Esophagus muscularis mucosa (tissue), 4 donors: ENCODE measurements at regions not wholly inside any gene's neighbourhood (a gene's known extent, or its start where the extent isn't known, plus 50 kb on each side); places are given as distances from the start of the nearest gene placed in this dataset.

Experiments
- DNase-seq: peaks from one replicate; pipeline ENCODE4 v3.0.0-alpha.2; 2017; ENCODE audit errors: extremely low spot score
- H3K27ac ChIP-seq, 4 donors: fragments of 200-600 bp; sonication (generic); replicated peaks in 1 of 4; 1 replicate in 3 of 4; 2 replicates in 1 of 4; pipeline ENCODE4 v1.5.1; 2016 to 2019; ENCODE audit warnings: mild to moderate bottlenecking in 1 of 4
- H3K27me3 ChIP-seq, 4 donors: fragments of 200-600 bp; sonication (generic); one replicate each; pipeline versions ENCODE4 v1.5.1 to v1.6.0; 2016 to 2019
- H3K36me3 ChIP-seq, 4 donors: fragments of 200-600 bp; sonication (generic); one replicate each; pipeline ENCODE4 v1.5.1; 2016 to 2019
- H3K4me1 ChIP-seq, 4 donors: fragments of 200-600 bp; sonication (generic); one replicate each; pipeline ENCODE4 v1.5.1; 2016 to 2019
- H3K4me3 ChIP-seq, 4 donors: fragments of 200-600 bp; sonication (generic); 1 replicate in 2 of 4; 2 replicates in 2 of 4; pipeline ENCODE4 v1.5.1; 2016 to 2019; ENCODE audit warnings: mild to moderate bottlenecking in 4 of 4, moderate library complexity in 1 of 4
- H3K9me3 ChIP-seq, 4 donors: fragments of 200-600 bp; sonication (generic); 1 replicate in 3 of 4; 2 replicates in 1 of 4; pipeline ENCODE4 v1.5.1; 2016 to 2019
- CTCF ChIP-seq, 3 experiments: fragments of 200-600 bp in 2 of 3; fragments of 450-650 bp in 1 of 3; sonication (generic) in 2 of 3; IDR thresholded peaks; one replicate each; pipeline ENCODE4 v1.5.1; 2017 to 2019; ENCODE audit warnings: antibody characterized with exemption in 3 of 3, mild to moderate bottlenecking in 2 of 3, moderate library complexity in 1 of 3
- EP300 ChIP-seq: sonication (generic); formaldehyde crosslinking; IDR thresholded peaks from one replicate; pipeline ENCODE4 v1.6.1; 2017; ENCODE audit warnings: antibody characterized with exemption
- POLR2A ChIP-seq: fragments of 450-650 bp; IDR thresholded peaks from one replicate; pipeline ENCODE4 v1.6.1; 2017; ENCODE audit warnings: antibody characterized with exemption, moderate library complexity, mild to moderate bottlenecking, low read depth
- POLR2AphosphoS5 ChIP-seq, 2 donors: sonication (generic); formaldehyde crosslinking; IDR thresholded peaks; one replicate each; pipeline ENCODE4 v1.6.1; 2017; ENCODE audit warnings: antibody characterized with exemption in 2 of 2
- WGBS: methylation state at CpG from one replicate; pipeline ENCODE4 v1.1.5; 2018; 5-methylcytosine and 5-hydroxymethylcytosine counted together
- intact Hi-C: fragments of 100-400 bp; cut with DNase I; formaldehyde crosslinking; loops from one replicate; pipeline ENCODE4 v1.15.1; 2023

- Histone ChIP-seq H3K36me3 (no peaks in the 10 kb centered on the region), H3K27ac (no peak overlapping the region), H3K4me3 (no peak overlapping the region), H3K4me1 (no peaks in the 10 kb centered on the region), H3K27me3 (peaks cover 0 to 59% (median 3%) of the 10 kb centered on the region in 4 donors), H3K9me3 (no peaks in the 10 kb centered on the region)
- whole genome bisulfite sequencing, result 87% methylated on average over 12 of the region's 13 CpGs
- intact Hi-C loops, result no loop called here
- DNase-seq, result no peak
- TF ChIP-seq POLR2AphosphoS5 (IDR thresholded peaks at IDR 0.05) (no peak), POLR2A (no peak), EP300 (no peak), CTCF (IDR thresholded peaks at IDR 0.05) (no peak)
These were observed 160.9 kb upstream of the CSF3R start for GRCh38 chr1:36643371-36644270.

DNA sequence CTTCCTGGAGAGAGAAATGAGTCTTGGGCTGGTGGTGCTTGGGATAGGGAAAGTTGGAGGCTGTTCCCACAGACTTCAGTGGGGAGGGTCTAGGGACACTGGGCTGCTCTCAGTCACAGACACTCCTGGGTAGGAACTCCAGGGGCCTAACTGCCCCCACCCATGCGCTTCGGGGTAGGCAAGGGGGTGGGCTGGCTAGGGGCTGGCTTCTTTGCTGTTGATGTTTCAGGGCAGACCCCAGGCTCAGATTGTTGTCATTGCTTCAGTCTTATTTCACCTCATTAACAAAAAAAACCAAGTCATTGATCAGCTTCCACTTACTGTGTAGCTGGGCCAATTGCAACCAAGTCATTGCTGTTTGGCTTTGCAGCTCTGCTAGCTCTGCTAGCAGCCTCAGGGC lies 160.1 kb upstream of the CSF3R start:
- TF ChIP-seq POLR2A, result no peak
- TF ChIP-seq EP300, result no peak
- no peak for TF ChIP-seq CTCF (IDR thresholded peaks at IDR 0.05)
- TF ChIP-seq POLR2AphosphoS5 (IDR thresholded peaks at IDR 0.05), result no peak
- Histone ChIP-seq H3K4me1 (no peaks in the 10 kb centered on the region), H3K4me3 (no peak overlapping the region), H3K36me3 (no peaks in the 10 kb centered on the region), H3K27me3 (peaks cover 0 to 61% (median under 1%) of the 10 kb centered on the region in 4 donors), H3K27ac (no peak overlapping the region), H3K9me3 (no peaks in the 10 kb centered on the region)
- WGBS, result 75% methylated on average over 2 of the region's 2 CpGs
- intact Hi-C loops, result no loop called here
- no peak for DNase-seq

DNA sequence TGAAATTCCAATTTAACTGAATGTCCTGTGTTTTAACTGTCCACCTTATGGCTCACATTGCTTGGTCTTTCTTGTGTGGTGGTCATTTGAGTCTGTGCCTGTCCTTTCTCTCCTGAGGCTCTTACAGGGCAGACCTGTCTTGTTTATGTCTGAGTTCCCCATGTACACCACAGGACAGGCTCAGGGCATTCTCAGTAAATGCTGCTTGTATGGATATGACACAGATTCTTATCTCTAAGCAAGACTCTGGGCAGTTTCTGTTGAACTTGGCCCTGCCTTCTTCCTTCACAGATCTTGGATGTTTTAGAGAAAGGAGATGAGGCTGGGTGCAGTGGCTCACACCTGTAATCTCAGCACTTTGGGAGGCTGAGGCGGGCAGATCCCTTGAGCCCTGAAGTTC lies 159.1 kb upstream of the CSF3R start:
- Histone ChIP-seq H3K27me3 (peaks cover 0 to 61% (median 0%) of the 10 kb centered on the region in 4 donors), H3K27ac (no peak overlapping the region), H3K4me1 (no peaks in the 10 kb centered on the region), H3K4me3 (no peak overlapping the region), H3K36me3 (no peaks in the 10 kb centered on the region), H3K9me3 (no peaks in the 10 kb centered on the region)
- TF ChIP-seq CTCF (IDR thresholded peaks at IDR 0.05) (no peak), POLR2AphosphoS5 (IDR thresholded peaks at IDR 0.05) (no peak), POLR2A (no peak), EP300 (no peak)
- no peak for DNase-seq
- 86% methylated on average over 1 of the region's 1 CpG for WGBS
- intact Hi-C loops, result no loop called here

- WGBS, result 88% methylated on average over 2 of the region's 2 CpGs
- Histone ChIP-seq H3K27ac (no peak overlapping the region), H3K4me3 (no peak overlapping the region), H3K9me3 (no peaks in the 10 kb centered on the region), H3K4me1 (no peaks in the 10 kb centered on the region), H3K27me3 (peaks cover 0 to 57% (median 0%) of the 10 kb centered on the region in 4 donors), H3K36me3 (no peaks in the 10 kb centered on the region)
- DNase-seq, result no peak
- intact Hi-C loops, result no loop called here
- TF ChIP-seq EP300 (no peak), CTCF (IDR thresholded peaks at IDR 0.05) (no peak), POLR2A (no peak), POLR2AphosphoS5 (IDR thresholded peaks at IDR 0.05) (no peak)
These were observed 156.7 kb upstream of the CSF3R start for GRCh38 chr1:36639461-36639860.
